Body of pancreas (tissue), 4 donors: ENCODE measurements at regions not wholly inside any gene's neighbourhood (a gene's known extent, or its start where the extent isn't known, plus 50 kb on each side); places are given as distances from the start of the nearest gene placed in this dataset.

Experiments
- ATAC-seq: fragments of 150-250 bp; one replicate; pipeline ENCODE4 v1.9.1; 2016
- DNase-seq, 4 donors: peaks; one replicate each; pipeline ENCODE4 v3.0.0-alpha.2; 2019
- H3K27ac ChIP-seq, 4 donors: fragments of 200-600 bp; sonication (generic); 1 replicate in 3 of 4; 2 replicates in 1 of 4; pipeline versions ENCODE4 v1.5.1 to v1.6.1; 2016 to 2019; ENCODE audit warnings: mild to moderate bottlenecking in 1 of 4, mixed read lengths in 1 of 4, moderate library complexity in 1 of 4
- H3K27me3 ChIP-seq, 2 donors: fragments of 200-600 bp; sonication (generic); one replicate each; pipeline ENCODE4 v1.6.0; 2016; ENCODE audit warnings: mild to moderate bottlenecking in 1 of 2
- H3K36me3 ChIP-seq, 2 donors: fragments of 200-600 bp; sonication (generic); replicated peaks in 1 of 2; 2 replicates each; pipeline ENCODE4 v1.5.1; 2016; ENCODE audit warnings: low read depth in 2 of 2; ENCODE audit not compliant: insufficient read depth in 1 of 2
- H3K4me1 ChIP-seq: fragments of 200-600 bp; sonication (generic); one replicate; pipeline ENCODE4 v1.6.0; 2016
- H3K4me3 ChIP-seq, 2 donors: fragments of 200-600 bp; sonication (generic); 1 replicate in 1 of 2; 2 replicates in 1 of 2; pipeline ENCODE4 v1.5.1; 2016 to 2019
- H3K9me3 ChIP-seq, 3 donors: fragments of 200-600 bp; sonication (generic); 1 replicate in 2 of 3; 2 replicates in 1 of 3; pipeline ENCODE4 v1.5.1; 2016
- POLR2A ChIP-seq, 3 donors: fragments of 450-650 bp; IDR thresholded peaks; one replicate each; pipeline ENCODE4 v1.6.1; 2016; ENCODE audit warnings: antibody characterized with exemption in 3 of 3, mild to moderate bottlenecking in 2 of 3
- WGBS, 2 donors: methylation state at CpG; one replicate each; pipeline ENCODE4 v1.1.5; 2017; 5-methylcytosine and 5-hydroxymethylcytosine counted together
- intact Hi-C: fragments of 100-400 bp; cut with DNase I; formaldehyde crosslinking; loops from one replicate; pipeline ENCODE4 v1.15.1; 2023
- TF ChIP-seq, protein P1 (sequence below), 7 experiments: fragments of 450-650 bp in 4 of 7; fragments of 200-600 bp in 3 of 7; sonication (generic) in 3 of 7; IDR thresholded peaks; one replicate each; pipeline ENCODE4 v1.5.1; 2016 to 2019; ENCODE audit warnings: antibody characterized with exemption in 7 of 7

DNA sequence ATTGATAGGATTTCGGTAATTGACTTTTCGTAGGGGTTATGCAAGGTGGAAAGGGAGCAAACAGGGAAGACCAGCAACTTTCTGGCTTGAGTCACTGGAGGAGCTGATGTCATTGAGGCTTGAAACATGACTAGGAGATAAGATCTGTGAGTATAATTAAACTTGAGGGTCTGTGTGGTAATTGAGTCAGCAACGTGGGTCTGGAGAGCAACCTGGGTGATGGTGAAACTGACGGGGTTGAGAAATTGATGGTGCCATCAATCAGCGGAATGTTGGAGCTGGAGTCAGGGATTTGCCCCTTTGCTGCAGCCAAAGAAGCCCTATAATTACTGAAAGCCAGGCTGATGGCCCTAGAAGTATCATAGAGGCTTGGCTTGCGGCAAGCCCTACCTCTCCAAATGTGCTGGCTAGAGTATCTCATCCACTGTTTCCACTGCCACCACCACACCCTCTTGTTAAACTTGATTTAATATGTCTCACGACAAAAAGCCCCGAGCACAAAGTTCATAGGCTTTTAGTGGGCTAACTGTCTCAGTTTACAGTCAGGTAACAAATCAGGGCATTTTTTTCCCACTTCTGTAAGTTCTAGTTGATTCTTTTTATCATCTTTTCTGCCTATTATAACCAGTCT is 186.9 kb upstream of the ELAC2 start:
- no peak overlapping the region for H3K4me3 ChIP-seq
- ATAC-seq (no peak), DNase-seq (no peak)
- no peak for TF ChIP-seq POLR2A (IDR thresholded peaks at IDR 0.05)
- TF ChIP-seq, protein P1, sequence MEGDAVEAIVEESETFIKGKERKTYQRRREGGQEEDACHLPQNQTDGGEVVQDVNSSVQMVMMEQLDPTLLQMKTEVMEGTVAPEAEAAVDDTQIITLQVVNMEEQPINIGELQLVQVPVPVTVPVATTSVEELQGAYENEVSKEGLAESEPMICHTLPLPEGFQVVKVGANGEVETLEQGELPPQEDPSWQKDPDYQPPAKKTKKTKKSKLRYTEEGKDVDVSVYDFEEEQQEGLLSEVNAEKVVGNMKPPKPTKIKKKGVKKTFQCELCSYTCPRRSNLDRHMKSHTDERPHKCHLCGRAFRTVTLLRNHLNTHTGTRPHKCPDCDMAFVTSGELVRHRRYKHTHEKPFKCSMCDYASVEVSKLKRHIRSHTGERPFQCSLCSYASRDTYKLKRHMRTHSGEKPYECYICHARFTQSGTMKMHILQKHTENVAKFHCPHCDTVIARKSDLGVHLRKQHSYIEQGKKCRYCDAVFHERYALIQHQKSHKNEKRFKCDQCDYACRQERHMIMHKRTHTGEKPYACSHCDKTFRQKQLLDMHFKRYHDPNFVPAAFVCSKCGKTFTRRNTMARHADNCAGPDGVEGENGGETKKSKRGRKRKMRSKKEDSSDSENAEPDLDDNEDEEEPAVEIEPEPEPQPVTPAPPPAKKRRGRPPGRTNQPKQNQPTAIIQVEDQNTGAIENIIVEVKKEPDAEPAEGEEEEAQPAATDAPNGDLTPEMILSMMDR (IDR thresholded peaks at IDR 0.05), result no peak
- H3K27ac ChIP-seq, result no peak overlapping the region
- 79 to 84% methylated on average over 8 of the region's 8 CpGs for WGBS, 2 donors
- H3K36me3 ChIP-seq, result no peaks in the 10 kb centered on the region
- no peaks in the 10 kb centered on the region for H3K9me3 ChIP-seq
- H3K4me1 ChIP-seq, result no peaks in the 10 kb centered on the region
- intact Hi-C loops, result no loop called here
- H3K27me3 ChIP-seq, result no peaks in the 10 kb centered on the region

DNA sequence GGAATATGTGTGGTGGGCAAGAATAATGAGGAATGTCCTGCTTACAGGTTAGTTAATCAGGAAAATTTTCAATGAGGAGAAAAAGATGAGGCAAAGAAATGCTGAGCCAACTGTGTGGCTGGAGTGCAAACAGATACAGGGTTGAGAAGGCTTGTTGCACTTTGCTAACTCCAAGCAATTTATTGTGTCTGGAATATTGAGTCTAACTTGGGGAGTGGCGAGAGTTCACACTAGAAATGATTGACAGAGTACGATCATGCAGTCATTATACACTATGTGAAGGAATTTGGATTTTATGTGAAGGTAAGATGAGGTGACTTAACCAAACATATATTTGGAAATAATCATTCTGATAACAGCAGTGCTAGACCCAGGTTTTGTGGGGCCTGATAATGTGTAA is 185.0 kb upstream of the ELAC2 start:
- peaks cover 4% of the 10 kb centered on the region for H3K4me1 ChIP-seq
- no peak overlapping the region for H3K27ac ChIP-seq
- ATAC-seq (no peak), DNase-seq (no peak)
- H3K27me3 ChIP-seq, result no peaks in the 10 kb centered on the region
- no peaks in the 10 kb centered on the region for H3K36me3 ChIP-seq
- TF ChIP-seq, protein P1 (IDR thresholded peaks at IDR 0.05), result no peak
- no peak for TF ChIP-seq POLR2A (IDR thresholded peaks at IDR 0.05)
- intact Hi-C loops, result no loop called here
- H3K4me3 ChIP-seq, result no peak overlapping the region
- 88 to 91% methylated on average over 2 of the region's 2 CpGs for WGBS, 2 donors
- H3K9me3 ChIP-seq, result no peaks in the 10 kb centered on the region

DNA sequence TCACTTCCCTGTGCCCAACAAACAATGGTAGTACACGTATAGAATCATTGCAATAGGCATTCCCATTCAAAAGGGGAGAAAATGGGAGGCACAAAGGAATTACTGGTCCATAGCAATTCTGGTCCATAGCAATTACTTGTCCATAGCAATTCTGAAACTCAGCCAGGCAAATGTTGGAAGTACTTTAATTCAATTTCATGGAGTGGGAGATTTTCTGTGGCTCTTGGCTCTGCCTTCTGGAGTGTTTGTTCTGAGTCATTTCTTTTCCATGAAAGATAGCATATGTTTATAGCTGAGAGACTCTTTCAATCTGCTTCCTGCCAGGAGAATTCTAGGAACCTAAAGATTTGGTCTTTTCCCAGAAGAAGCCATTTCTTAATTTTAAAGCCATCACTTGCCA is 182.8 kb upstream of the ELAC2 start:
- TF ChIP-seq POLR2A (IDR thresholded peaks at IDR 0.05), result no peak
- TF ChIP-seq, protein P1 (IDR thresholded peaks at IDR 0.05), result no peak
- WGBS, 2 donors, result 74 to 75% methylated on average over 1 of the region's 1 CpG
- ATAC-seq, result no peak

DNA sequence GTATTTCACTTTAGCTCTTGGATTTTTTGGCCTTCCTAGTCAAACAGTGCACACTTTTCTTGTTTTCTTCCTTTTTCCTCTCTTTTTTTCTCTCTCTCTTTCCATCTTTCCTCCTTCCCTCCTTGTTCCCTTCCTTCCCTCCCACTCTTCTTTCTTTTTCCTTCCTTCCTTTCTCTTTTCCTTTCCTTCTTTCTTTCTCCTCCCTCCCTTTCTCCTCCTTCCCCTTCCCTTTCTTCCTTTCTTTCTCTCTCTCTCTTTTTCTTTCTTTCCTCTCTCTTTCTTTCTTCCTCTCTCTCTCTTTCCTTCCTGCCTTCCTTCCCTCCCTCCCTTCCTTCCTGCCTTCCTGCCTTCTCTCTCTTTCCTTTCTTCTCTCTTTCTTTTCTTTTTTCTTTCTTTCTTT is 181.6 kb upstream of the ELAC2 start:
- H3K27ac ChIP-seq, result no peak overlapping the region
- intact Hi-C loops, result no loop called here
- no peak for ATAC-seq
- TF ChIP-seq, protein P1 (IDR thresholded peaks at IDR 0.05), result no peak
- no peak for TF ChIP-seq POLR2A (IDR thresholded peaks at IDR 0.05)
- H3K27me3 ChIP-seq, result no peaks in the 10 kb centered on the region
- no peaks in the 10 kb centered on the region for H3K9me3 ChIP-seq
- DNase-seq, result no peak
- H3K4me1 ChIP-seq, result peaks cover 16% of the 10 kb centered on the region
- no peak overlapping the region for H3K4me3 ChIP-seq
- H3K36me3 ChIP-seq, result no peaks in the 10 kb centered on the region

More for the DNA sequence above, 182.8 kb upstream of the ELAC2 start:
- Histone ChIP-seq H3K4me3 (no peak overlapping the region), H3K27ac (no peak overlapping the region), H3K9me3 (no peaks in the 10 kb centered on the region), H3K36me3 (no peaks in the 10 kb centered on the region), H3K4me1 (peaks cover 12% of the 10 kb centered on the region), H3K27me3 (no peaks in the 10 kb centered on the region)
- no peak for DNase-seq
- intact Hi-C loops, result no loop called here

DNA sequence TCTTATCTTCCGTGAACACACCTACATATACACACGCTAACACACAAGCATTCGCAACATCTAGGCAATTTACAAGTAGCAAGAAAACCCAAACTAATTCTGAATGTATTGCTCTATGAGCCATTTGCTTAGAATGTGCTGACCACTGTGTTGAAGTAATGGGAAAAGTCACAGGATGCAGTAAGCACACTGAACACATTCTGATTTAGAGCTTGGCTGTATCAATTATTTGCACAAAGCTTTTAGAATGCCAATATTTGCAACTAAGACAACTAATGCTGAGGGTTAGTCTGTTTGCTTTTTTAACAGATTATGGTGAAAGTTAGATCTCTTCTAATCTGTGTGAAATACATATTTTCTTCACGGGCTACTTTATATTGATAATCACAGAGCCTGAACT is 179.8 kb upstream of the ELAC2 start:
- Histone ChIP-seq H3K9me3 (no peaks in the 10 kb centered on the region), H3K4me1 (peaks cover 16% of the 10 kb centered on the region), H3K27ac (no peak overlapping the region), H3K27me3 (no peaks in the 10 kb centered on the region), H3K36me3 (no peaks in the 10 kb centered on the region), H3K4me3 (no peak overlapping the region)
- 44 to 51% methylated on average over 4 of the region's 4 CpGs for WGBS, 2 donors
- ATAC-seq, result no peak
- no peak for DNase-seq
- intact Hi-C loops, result no loop called here
- TF ChIP-seq, protein P1 (IDR thresholded peaks at IDR 0.05), result no peak
- TF ChIP-seq POLR2A (IDR thresholded peaks at IDR 0.05), result no peak
